ENCODE measurements at regions not wholly inside any gene's neighbourhood (a gene's known extent, or its start where the extent isn't known, plus 50 kb on each side); places are given as distances from the start of the nearest gene placed in this dataset.

DNA sequence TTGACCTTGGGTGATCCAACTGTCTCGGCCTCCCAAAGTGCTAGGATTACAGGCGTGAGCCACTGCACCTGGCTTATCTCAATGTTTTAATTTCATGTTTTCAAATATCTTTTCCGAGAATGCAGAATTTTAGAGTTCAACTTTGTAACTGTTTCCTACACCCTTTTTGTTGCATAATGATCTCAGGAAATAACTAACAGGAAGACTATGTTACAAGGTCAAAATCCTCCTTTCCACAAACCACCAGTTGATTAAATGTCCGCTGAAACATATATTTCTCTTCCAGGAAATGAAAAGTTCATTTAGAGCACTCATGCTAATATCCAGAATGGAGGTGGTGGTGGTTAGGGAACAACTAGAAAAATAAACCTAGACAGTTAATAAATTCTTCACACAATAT lies 377.8 kb downstream of the PPP4R3C start:
- Mint-ChIP-seq H3K4me1 (no peaks in the 10 kb centered on the region), H3K4me3 (no peak overlapping the region), H3K9me3 (no peaks in the 10 kb centered on the region), H3K27me3 (no peaks in the 10 kb centered on the region), H3K27ac (no peak overlapping the region), H3K36me3 (ENCODE audit: low read depth) (no peaks in the 10 kb centered on the region)
- ChIA-PET CTCF (no interaction called here), POLR2A (no interaction called here)
- DNase-seq, result no peak

DNA sequence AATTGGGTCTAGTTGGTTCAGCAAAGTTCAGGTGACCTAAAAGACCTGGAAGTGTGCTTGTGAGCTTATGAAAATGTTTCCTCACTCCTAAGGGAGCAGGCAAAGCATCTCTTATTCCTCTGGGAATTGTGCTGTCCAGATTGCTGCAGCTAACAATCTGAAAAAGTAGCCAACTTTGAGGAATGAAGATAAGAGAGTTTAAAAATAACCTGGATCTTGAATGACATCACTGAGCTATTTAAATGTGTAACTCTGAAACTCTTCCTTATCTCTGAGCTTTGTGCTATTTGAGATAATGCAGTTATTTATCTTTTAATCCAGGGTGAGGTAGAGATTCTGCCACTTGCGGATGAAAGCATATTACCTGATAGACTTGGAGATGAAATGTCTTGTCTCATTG lies 384.8 kb downstream of the PPP4R3C start:
- ChIA-PET CTCF (interaction anchor here (1.4 kb wide), 1 partner anchor 11 kb away, joined by 3 read pairs; no protein-coding TSS in a partner anchor), POLR2A (no interaction called here)
- DNase-seq, result no peak
- Mint-ChIP-seq H3K4me1 (no peaks in the 10 kb centered on the region), H3K4me3 (no peak overlapping the region), H3K27ac (no peak overlapping the region), H3K36me3 (ENCODE audit: low read depth) (no peaks in the 10 kb centered on the region), H3K9me3 (peaks cover 5% of the 10 kb centered on the region), H3K27me3 (no peaks in the 10 kb centered on the region)

DNA sequence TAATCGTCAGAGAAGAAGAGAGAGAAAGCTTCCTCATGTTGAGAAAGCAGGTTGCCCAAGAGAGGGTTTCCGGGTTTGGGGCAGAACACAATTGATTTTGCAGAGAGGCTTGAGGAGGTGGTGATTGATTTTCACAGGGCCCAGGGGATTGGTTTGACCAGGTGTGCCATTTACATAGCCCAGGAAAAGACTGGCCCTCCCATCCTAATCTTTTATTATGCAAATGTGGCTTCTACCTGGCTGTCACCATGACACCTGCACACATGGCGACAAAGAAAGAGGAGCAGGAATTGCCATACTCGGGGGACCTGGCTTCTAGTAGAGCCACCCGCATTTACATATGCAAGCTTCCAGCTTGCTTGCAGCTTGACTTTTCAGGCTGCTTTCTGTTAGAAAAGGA lies 405.3 kb downstream of the PPP4R3C start:
- Mint-ChIP-seq H3K9me3 (no peaks in the 10 kb centered on the region), H3K27me3 (no peaks in the 10 kb centered on the region), H3K27ac (no peak overlapping the region), H3K4me3 (no peak overlapping the region), H3K4me1 (no peaks in the 10 kb centered on the region), H3K36me3 (ENCODE audit: low read depth) (no peaks in the 10 kb centered on the region)
- ChIA-PET POLR2A (no interaction called here), CTCF (no interaction called here)
- DNase-seq, result no peak

DNA sequence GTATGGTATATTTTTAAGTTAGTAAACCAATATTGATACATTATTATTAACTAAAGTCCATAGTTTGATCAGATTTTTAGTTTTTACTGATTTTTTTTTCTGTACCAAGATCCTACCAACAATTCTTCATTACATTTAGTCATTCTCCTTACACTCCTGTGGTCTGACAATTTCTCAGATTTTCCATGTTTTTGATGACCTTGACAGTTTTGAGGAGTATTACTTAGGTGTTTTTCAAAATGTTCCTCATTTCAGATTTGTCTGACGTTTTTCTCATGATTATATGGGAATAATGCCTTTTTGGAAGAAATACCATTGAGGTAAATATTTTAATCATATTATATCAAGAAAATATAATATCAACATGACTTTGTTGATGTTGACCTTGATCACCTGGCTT lies 423.8 kb downstream of the PPP4R3C start:
- Mint-ChIP-seq H3K4me1 (no peaks in the 10 kb centered on the region), H3K36me3 (ENCODE audit: low read depth) (no peaks in the 10 kb centered on the region), H3K9me3 (no peaks in the 10 kb centered on the region), H3K27me3 (no peaks in the 10 kb centered on the region), H3K4me3 (no peak overlapping the region), H3K27ac (no peak overlapping the region)
- ChIA-PET CTCF (no interaction called here), POLR2A (no interaction called here)
- no peak for DNase-seq

DNA sequence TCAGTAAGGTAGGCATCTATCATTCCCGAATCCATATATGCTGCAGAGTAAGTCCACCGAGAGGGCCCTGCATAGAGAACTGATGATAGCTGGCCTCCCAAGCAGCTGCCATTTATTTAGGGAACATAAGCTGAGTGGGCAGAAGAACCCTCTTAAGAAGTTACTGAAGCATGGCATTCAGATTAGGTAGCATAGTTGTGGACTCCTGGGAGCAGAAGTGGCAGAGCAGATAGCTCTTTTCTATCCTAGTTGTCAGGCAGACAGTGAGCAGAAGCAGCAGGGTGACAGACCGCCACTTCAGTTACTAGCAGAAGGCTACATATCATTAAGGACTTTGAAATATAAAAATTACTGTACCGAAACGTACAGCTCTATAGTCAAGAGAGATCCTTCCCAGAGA lies 454.7 kb downstream of the PPP4R3C start:
- Mint-ChIP-seq H3K9me3 (no peaks in the 10 kb centered on the region), H3K27ac (no peak overlapping the region), H3K4me3 (no peak overlapping the region), H3K27me3 (no peaks in the 10 kb centered on the region), H3K36me3 (ENCODE audit: low read depth) (no peaks in the 10 kb centered on the region), H3K4me1 (no peaks in the 10 kb centered on the region)
- POLR2A ChIA-PET, result no interaction called here
- no peak for DNase-seq
- CTCF ChIA-PET, result no interaction called here

DNA sequence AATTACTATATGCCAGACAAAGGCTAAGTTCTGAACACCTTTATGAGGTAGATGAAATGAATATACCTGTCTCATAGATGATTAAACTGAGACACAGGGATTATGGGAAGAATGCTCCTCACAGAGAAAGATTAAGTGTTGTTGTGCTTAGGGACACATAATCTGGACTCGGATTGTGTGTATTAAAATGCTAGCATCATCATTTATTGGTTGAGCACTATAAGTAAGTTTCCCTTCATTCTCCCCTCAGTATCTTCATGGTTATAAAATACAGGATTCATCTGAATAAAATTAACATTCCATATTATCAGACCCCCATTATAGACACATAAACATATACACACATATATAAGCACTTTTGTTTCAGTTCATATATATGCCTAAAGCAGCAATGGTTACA lies 463.5 kb downstream of the PPP4R3C start:
- no peaks in the 10 kb centered on the region for H3K4me1 Mint-ChIP-seq
- peaks cover 6% of the 10 kb centered on the region for H3K9me3 Mint-ChIP-seq
- no peaks in the 10 kb centered on the region for H3K36me3 Mint-ChIP-seq (ENCODE audit: low read depth)
- no peak overlapping the region for H3K27ac Mint-ChIP-seq
- CTCF ChIA-PET, result no interaction called here
- no peak for DNase-seq
- H3K4me3 Mint-ChIP-seq, result no peak overlapping the region
- POLR2A ChIA-PET, result no interaction called here
- H3K27me3 Mint-ChIP-seq, result no peaks in the 10 kb centered on the region

DNA sequence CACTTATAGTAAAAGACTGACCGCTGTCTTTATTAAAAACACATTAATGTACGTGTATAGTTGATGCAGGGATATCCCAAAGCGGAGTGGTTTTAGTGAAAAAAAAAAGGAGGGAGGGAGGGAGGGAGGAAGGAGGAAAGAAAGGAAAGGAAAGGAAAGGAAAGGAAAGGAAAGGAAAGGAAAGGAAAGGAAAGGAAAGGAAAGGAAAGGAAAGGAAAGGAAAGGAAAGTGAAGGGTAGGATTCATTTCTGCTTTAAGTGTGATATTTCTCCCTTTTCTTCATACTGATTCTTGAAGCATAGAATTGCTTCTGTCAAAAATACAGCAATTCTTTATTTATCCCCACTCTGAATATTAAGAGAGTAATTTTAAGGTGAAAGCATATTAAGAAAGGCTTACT lies 504.9 kb downstream of the PPP4R3C start:
- H3K27me3 Mint-ChIP-seq, result no peaks in the 10 kb centered on the region
- ChIA-PET CTCF (no interaction called here), POLR2A (no interaction called here)
- no peak overlapping the region for H3K27ac Mint-ChIP-seq
- H3K9me3 Mint-ChIP-seq, result no peaks in the 10 kb centered on the region
- H3K4me1 Mint-ChIP-seq, result no peaks in the 10 kb centered on the region
- H3K36me3 Mint-ChIP-seq (ENCODE audit: low read depth), result no peaks in the 10 kb centered on the region
- H3K4me3 Mint-ChIP-seq, result no peak overlapping the region
- no peak for DNase-seq

DNA sequence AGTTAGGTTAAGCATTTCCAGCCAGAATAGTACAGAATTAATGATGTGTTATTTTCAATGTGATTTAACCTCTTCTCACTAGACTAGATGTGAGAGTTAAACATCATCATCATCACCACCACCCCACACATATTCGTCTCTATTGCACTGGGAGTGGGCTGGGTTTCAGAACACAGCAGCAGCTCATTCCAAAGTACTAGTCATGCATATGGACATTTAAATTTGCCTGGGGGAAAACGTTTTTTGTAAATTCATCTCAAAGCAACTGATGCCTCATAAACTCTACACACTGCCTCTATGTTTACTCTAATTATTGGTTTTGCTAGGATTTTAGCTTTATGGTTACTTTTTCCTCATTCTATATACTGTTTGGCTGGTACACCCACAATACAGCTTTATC lies 509.1 kb downstream of the PPP4R3C start:
- H3K36me3 Mint-ChIP-seq (ENCODE audit: low read depth), result no peaks in the 10 kb centered on the region
- DNase-seq, result no peak
- no peaks in the 10 kb centered on the region for H3K27me3 Mint-ChIP-seq
- ChIA-PET CTCF (no interaction called here), POLR2A (no interaction called here)
- no peak overlapping the region for H3K27ac Mint-ChIP-seq
- H3K9me3 Mint-ChIP-seq, result no peaks in the 10 kb centered on the region
- no peak overlapping the region for H3K4me3 Mint-ChIP-seq
- H3K4me1 Mint-ChIP-seq, result no peaks in the 10 kb centered on the region

DNA sequence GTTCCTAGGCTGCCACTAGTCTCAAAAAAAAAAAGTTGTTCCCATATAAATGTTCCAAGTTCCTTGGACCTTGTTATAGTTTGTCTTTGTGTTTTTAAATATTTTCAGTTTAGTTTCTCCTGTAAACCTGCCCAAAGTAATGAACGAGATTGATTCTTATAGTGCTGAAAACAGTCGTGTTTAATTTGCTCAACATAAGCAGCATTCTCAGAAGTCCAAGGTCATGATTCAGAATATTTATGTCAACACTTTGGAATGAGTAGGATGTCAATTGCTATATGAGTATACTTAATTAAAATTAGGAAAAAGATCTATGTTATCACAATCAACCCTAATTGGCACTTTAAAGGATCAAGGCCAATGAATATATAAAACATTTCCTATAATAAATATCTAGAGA lies 510.9 kb downstream of the PPP4R3C start:
- no peaks in the 10 kb centered on the region for H3K9me3 Mint-ChIP-seq
- ChIA-PET CTCF (no interaction called here), POLR2A (no interaction called here)
- H3K4me1 Mint-ChIP-seq, result no peaks in the 10 kb centered on the region
- DNase-seq, result no peak
- H3K27me3 Mint-ChIP-seq, result no peaks in the 10 kb centered on the region
- H3K4me3 Mint-ChIP-seq, result no peak overlapping the region
- H3K27ac Mint-ChIP-seq, result no peak overlapping the region
- no peaks in the 10 kb centered on the region for H3K36me3 Mint-ChIP-seq (ENCODE audit: low read depth)

DNA sequence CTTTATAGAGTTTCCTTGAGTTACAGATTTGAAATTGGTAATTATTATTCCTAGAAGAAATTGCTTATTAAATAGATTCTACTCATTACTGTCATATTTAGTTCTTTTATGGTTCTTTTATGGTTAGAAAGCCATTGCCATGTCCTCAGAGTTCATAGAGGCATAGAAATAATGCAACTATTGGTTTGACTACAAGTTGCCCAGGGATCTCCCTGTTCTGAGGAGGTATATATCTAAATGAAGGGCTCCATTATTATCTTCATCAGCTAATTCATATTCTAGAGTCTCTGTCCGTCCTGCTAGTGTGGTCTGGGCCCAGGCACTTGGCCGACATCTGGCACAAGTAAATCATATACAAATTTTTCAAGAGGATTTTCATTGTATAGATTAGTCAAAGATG lies 535.7 kb downstream of the PPP4R3C start:
- CTCF ChIA-PET, result no interaction called here
- no peaks in the 10 kb centered on the region for H3K36me3 Mint-ChIP-seq (ENCODE audit: low read depth)
- H3K4me3 Mint-ChIP-seq, result no peak overlapping the region
- no peaks in the 10 kb centered on the region for H3K9me3 Mint-ChIP-seq
- no peak overlapping the region for H3K27ac Mint-ChIP-seq
- no peak for DNase-seq
- POLR2A ChIA-PET, result no interaction called here
- no peaks in the 10 kb centered on the region for H3K27me3 Mint-ChIP-seq
- no peaks in the 10 kb centered on the region for H3K4me1 Mint-ChIP-seq

DNA sequence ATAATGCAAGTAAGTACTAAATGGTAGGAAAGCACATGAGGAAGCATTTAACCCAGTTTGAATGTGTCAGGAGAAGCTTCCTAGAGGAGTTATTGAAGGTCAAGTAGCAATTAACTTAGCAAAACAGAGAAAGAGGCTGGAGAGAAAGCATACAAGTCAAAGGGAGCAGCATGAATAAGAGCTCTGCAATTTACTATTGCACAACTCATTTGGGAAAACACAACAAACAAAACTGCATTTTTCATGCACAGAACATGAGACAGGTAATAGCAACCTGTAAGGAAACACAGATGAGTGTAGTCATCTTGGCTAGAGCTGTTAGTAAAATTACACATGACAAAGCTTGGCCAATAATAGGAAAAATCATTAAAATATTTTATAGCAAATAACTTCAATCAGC lies 538.1 kb downstream of the PPP4R3C start:
- H3K4me3 Mint-ChIP-seq, result no peak overlapping the region
- DNase-seq, result no peak
- CTCF ChIA-PET, result no interaction called here
- no peaks in the 10 kb centered on the region for H3K36me3 Mint-ChIP-seq (ENCODE audit: low read depth)
- no peaks in the 10 kb centered on the region for H3K27me3 Mint-ChIP-seq
- H3K4me1 Mint-ChIP-seq, result no peaks in the 10 kb centered on the region
- POLR2A ChIA-PET, result no interaction called here
- no peaks in the 10 kb centered on the region for H3K9me3 Mint-ChIP-seq
- no peak overlapping the region for H3K27ac Mint-ChIP-seq

DNA sequence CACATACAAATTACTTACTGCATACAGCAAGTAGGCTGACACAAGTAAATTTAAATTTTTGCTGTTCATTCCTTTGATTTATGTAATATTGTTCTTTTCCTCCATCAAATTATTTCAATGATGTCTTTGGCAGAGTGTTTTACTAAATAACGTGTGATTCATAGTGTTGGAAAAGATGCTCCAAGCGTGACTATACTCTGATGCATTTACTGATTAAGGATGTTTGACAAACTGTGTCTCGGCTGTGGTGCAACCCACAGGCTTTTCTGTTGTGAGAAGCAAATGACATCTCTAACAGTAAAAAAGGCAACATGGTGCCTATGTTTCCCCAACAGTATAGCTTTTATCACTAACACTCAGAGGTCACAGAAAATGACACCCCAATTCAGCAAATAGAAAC lies 540.9 kb downstream of the PPP4R3C start:
- no peak overlapping the region for H3K4me3 Mint-ChIP-seq
- DNase-seq, result no peak
- H3K4me1 Mint-ChIP-seq, result no peaks in the 10 kb centered on the region
- no peak overlapping the region for H3K27ac Mint-ChIP-seq
- POLR2A ChIA-PET, result no interaction called here
- no peaks in the 10 kb centered on the region for H3K9me3 Mint-ChIP-seq
- CTCF ChIA-PET, result no interaction called here
- H3K36me3 Mint-ChIP-seq (ENCODE audit: low read depth), result no peaks in the 10 kb centered on the region
- no peaks in the 10 kb centered on the region for H3K27me3 Mint-ChIP-seq

DNA sequence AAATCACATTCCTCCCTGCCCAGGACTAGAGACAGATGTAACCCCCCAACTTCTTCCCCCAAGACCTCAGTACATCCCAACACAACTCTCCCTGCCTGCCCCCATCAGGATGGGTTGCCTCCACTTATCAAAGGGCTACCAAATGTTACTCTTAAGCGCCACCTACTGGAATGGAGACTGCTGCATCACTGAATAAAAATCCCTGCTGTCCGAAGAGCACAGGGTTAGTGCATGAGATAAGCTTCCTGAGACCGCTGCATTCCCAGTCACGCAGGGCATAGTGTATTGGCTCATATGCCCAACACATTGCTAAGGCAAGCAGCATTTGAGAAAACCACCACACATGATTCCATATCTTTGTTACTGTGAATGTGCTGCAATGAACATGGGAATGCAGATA lies 544.5 kb downstream of the PPP4R3C start:
- Mint-ChIP-seq H3K27me3 (no peaks in the 10 kb centered on the region), H3K4me1 (no peaks in the 10 kb centered on the region), H3K9me3 (no peaks in the 10 kb centered on the region), H3K4me3 (no peak overlapping the region), H3K27ac (no peak overlapping the region), H3K36me3 (ENCODE audit: low read depth) (no peaks in the 10 kb centered on the region)
- ChIA-PET CTCF (no interaction called here), POLR2A (no interaction called here)
- peak; percentile 4 for DNase-seq

DNA sequence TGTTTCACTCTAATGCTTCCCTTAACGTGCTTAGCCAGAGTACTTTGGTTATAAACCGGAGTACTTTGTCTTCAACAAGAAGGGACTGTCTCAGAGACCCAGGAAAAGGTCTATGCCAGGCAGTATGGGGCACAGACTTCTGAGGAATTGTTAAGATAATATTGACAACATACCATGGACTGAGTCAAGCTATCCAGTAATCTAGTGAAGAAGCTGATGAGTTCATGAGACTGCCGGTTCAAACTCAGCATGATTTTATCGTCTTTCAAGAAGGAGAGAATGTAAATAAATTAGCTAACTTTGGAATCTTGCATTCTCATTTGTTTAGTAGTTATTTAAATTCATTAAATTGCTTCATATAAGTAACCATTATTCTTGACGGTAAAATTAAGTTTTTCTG lies 546.1 kb downstream of the PPP4R3C start:
- Mint-ChIP-seq H3K4me3 (no peak overlapping the region), H3K4me1 (no peaks in the 10 kb centered on the region), H3K36me3 (ENCODE audit: low read depth) (no peaks in the 10 kb centered on the region), H3K9me3 (no peaks in the 10 kb centered on the region), H3K27me3 (no peaks in the 10 kb centered on the region), H3K27ac (no peak overlapping the region)
- ChIA-PET CTCF (no interaction called here), POLR2A (no interaction called here)
- no peak for DNase-seq

DNA sequence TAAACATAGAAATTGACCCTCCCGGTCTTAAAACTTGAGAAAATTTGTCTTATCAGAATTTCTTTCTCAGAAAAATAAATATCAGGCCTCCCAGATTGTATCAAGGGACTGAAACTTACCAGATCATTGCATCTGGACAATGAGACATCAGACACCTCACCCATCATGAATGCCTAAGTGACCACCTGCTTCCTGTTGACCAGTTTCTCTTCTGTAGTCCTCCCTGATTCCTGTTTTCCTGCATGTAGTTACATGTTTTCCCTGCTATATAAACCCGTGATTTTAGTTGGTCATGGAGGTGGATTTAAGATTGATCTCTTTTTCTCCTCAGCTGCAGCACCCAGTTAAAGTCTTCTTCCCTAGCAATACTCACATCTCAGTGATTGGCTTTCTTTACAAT lies 548.1 kb downstream of the PPP4R3C start:
- ChIA-PET POLR2A (no interaction called here), CTCF (no interaction called here)
- no peak overlapping the region for H3K27ac Mint-ChIP-seq
- H3K27me3 Mint-ChIP-seq, result no peaks in the 10 kb centered on the region
- DNase-seq, result no peak
- H3K4me1 Mint-ChIP-seq, result no peaks in the 10 kb centered on the region
- H3K4me3 Mint-ChIP-seq, result no peak overlapping the region
- no peaks in the 10 kb centered on the region for H3K36me3 Mint-ChIP-seq (ENCODE audit: low read depth)
- no peaks in the 10 kb centered on the region for H3K9me3 Mint-ChIP-seq

Data from activated CD4-positive, alpha-beta T cell treated with anti-CD3 and anti-CD28 coated beads, Interleukin-2, amount 10 ng/mL, durations not matched to agents 7 days and 5 days (primary cell).